Endodermal cell (in vitro differentiated cells): ENCODE measurements at regions not wholly inside any gene's neighbourhood (a gene's known extent, or its start where the extent isn't known, plus 50 kb on each side); places are given as distances from the start of the nearest gene placed in this dataset.

Experiments
- DNase-seq: peaks from one replicate; pipeline ENCODE4 v3.0.0-alpha.2; 2017
- H3K27ac ChIP-seq: 2 replicates; pipeline ENCODE4 v1.5.1; 2013; ENCODE audit warnings: mild to moderate bottlenecking, low read depth, low read length, moderate library complexity
- H3K27me3 ChIP-seq: 2 replicates; pipeline ENCODE4 v1.6.1; 2013; ENCODE audit warnings: mild to moderate bottlenecking, low read length, moderate library complexity; ENCODE audit not compliant: insufficient read depth, control insufficient read depth, poor library complexity, severe bottlenecking
- H3K36me3 ChIP-seq: 2 replicates; pipeline ENCODE4 v1.7.0; 2013; ENCODE audit warnings: mild to moderate bottlenecking, low read length, moderate library complexity; ENCODE audit not compliant: control insufficient read depth, insufficient read depth
- H3K4me1 ChIP-seq: one replicate; pipeline ENCODE4 v1.7.0; 2013; ENCODE audit warnings: low read length; ENCODE audit not compliant: control insufficient read depth, insufficient read depth
- H3K4me3 ChIP-seq: 2 replicates; pipeline ENCODE4 v1.5.1; 2013; ENCODE audit warnings: mild to moderate bottlenecking, low read length, moderate library complexity
- H3K9ac ChIP-seq: 2 replicates; pipeline ENCODE4 v1.6.1; 2013; ENCODE audit warnings: mild to moderate bottlenecking, low read length, moderate library complexity; ENCODE audit not compliant: poor library complexity, severe bottlenecking; ENCODE audit errors: extremely low read depth
- H3K9me3 ChIP-seq: 2 replicates; pipeline ENCODE4 v1.6.1; 2013; ENCODE audit warnings: mild to moderate bottlenecking, low read length, moderate library complexity; ENCODE audit not compliant: control insufficient read depth
- H3K27ac Mint-ChIP-seq: 2 replicates; pipeline ENCODE4 v1.8.0; 2020; ENCODE audit warnings: mixed read lengths
- H3K27me3 Mint-ChIP-seq: 2 replicates; pipeline ENCODE4 v1.8.0; 2021; ENCODE audit warnings: mild to moderate bottlenecking, mixed read lengths; ENCODE audit not compliant: insufficient read depth
- H3K36me3 Mint-ChIP-seq: 2 replicates; pipeline ENCODE4 v1.8.0; 2020; ENCODE audit warnings: low read depth, mixed read lengths
- H3K4me1 Mint-ChIP-seq: 2 replicates; pipeline ENCODE4 v1.8.0; 2020; ENCODE audit warnings: mixed read lengths
- H3K4me3 Mint-ChIP-seq: 2 replicates; pipeline ENCODE4 v1.8.0; 2020; ENCODE audit warnings: mild to moderate bottlenecking, moderate library complexity, mixed read lengths
- H3K9me3 Mint-ChIP-seq: 2 replicates; pipeline ENCODE4 v1.8.0; 2020; ENCODE audit warnings: mild to moderate bottlenecking, mixed read lengths
- CTCF ChIP-seq: fragments of 200-600 bp; sonication (generic); conservative IDR thresholded peaks from 2 replicates; pipeline ENCODE4 v1.5.0; 2021; ENCODE audit warnings: antibody characterized with exemption, mild to moderate bottlenecking
- WGBS, 2 experiments: methylation state at CpG; one replicate each; pipeline versions ENCODE4 v1.1.5 to v1.1.7; 2013; ENCODE audit warnings: missing lambda C conversion rate in 2 of 2, mixed read lengths in 1 of 2; ENCODE audit not compliant: insufficient coverage in 1 of 2, insufficient read length in 1 of 2; 5-methylcytosine and 5-hydroxymethylcytosine counted together

- Mint-ChIP-seq H3K36me3 (no peaks in the 10 kb centered on the region), H3K4me1 (peaks cover 15% of the 10 kb centered on the region), H3K27ac (no peak overlapping the region), H3K4me3 (no peak overlapping the region), H3K27me3 (no peaks in the 10 kb centered on the region), H3K9me3 (peaks cover 3% of the 10 kb centered on the region)
- Histone ChIP-seq H3K9ac (no peak overlapping the region), H3K9me3 (peaks cover 8% of the 10 kb centered on the region), H3K27me3 (no peaks in the 10 kb centered on the region), H3K4me3 (no peak overlapping the region), H3K4me1 (peaks cover 3% of the 10 kb centered on the region), H3K27ac (no peak overlapping the region), H3K36me3 (no peaks in the 10 kb centered on the region)
- WGBS, 2 experiments = 93 to 94% methylated on average over 2 of the region's 2 CpGs
- no peak for DNase-seq
- TF ChIP-seq CTCF = no peak
These were observed 246.5 kb downstream of the CPE start for GRCh38 chr4:165625281-165625680.

GRCh38 chr4:165626316-165626715 is 246.7 kb upstream of the TLL1 start:
- no peak overlapping the region for H3K27ac Mint-ChIP-seq
- no peak overlapping the region for H3K9ac ChIP-seq
- no peak for DNase-seq
- H3K4me1 Mint-ChIP-seq = peaks cover 19% of the 10 kb centered on the region
- no peaks in the 10 kb centered on the region for H3K36me3 ChIP-seq
- no peak overlapping the region for H3K4me3 ChIP-seq
- H3K9me3 ChIP-seq = peaks cover 2% of the 10 kb centered on the region
- no peaks in the 10 kb centered on the region for H3K9me3 Mint-ChIP-seq
- H3K4me3 Mint-ChIP-seq = no peak overlapping the region
- no peaks in the 10 kb centered on the region for H3K36me3 Mint-ChIP-seq
- no peak for TF ChIP-seq CTCF
- WGBS, 2 experiments = 92 to 93% methylated on average over 4 of the region's 4 CpGs
- no peak overlapping the region for H3K27ac ChIP-seq
- no peaks in the 10 kb centered on the region for H3K27me3 Mint-ChIP-seq
- H3K4me1 ChIP-seq = peaks cover 3% of the 10 kb centered on the region
- no peaks in the 10 kb centered on the region for H3K27me3 ChIP-seq

GRCh38 chr4:165627128-165627527 is 245.9 kb upstream of the TLL1 start:
- Histone ChIP-seq H3K4me1 (peaks cover 9% of the 10 kb centered on the region), H3K9ac (no peak overlapping the region), H3K27me3 (no peaks in the 10 kb centered on the region), H3K36me3 (no peaks in the 10 kb centered on the region), H3K9me3 (no peaks in the 10 kb centered on the region), H3K27ac (no peak overlapping the region), H3K4me3 (no peak overlapping the region)
- no peak overlapping the region for H3K4me3 Mint-ChIP-seq
- no peak for TF ChIP-seq CTCF
- WGBS, 2 experiments = 92% methylated on average over 3 of the region's 3 CpGs; no CpG with 5 or more reads in 1 of the 2 experiments
- no peaks in the 10 kb centered on the region for H3K9me3 Mint-ChIP-seq
- H3K27ac Mint-ChIP-seq = no peak overlapping the region
- H3K4me1 Mint-ChIP-seq = peaks cover 20% of the 10 kb centered on the region
- no peak for DNase-seq
- no peaks in the 10 kb centered on the region for H3K27me3 Mint-ChIP-seq
- no peaks in the 10 kb centered on the region for H3K36me3 Mint-ChIP-seq
